GM18502 (cell line): ENCODE measurements at regions not wholly inside any gene's neighbourhood (a gene's known extent, or its start where the extent isn't known, plus 50 kb on each side); places are given as distances from the start of the nearest gene placed in this dataset.

Experiments
- ATAC-seq: cut with Tn5 transposase; IDR thresholded peaks from one replicate; pipeline ENCODE4 v1.9.1; 2021; ENCODE audit warnings: mild to moderate bottlenecking; ENCODE audit not compliant: unreplicated experiment, poor library complexity

GRCh38 chr2:14817848-14818247 lies 185.3 kb downstream of the LRATD1 start:
- ATAC-seq = no peak

- ATAC-seq = no peak
Observed at GRCh38 chr2:14826518-14826917, 194.0 kb downstream of the LRATD1 start.

DNA sequence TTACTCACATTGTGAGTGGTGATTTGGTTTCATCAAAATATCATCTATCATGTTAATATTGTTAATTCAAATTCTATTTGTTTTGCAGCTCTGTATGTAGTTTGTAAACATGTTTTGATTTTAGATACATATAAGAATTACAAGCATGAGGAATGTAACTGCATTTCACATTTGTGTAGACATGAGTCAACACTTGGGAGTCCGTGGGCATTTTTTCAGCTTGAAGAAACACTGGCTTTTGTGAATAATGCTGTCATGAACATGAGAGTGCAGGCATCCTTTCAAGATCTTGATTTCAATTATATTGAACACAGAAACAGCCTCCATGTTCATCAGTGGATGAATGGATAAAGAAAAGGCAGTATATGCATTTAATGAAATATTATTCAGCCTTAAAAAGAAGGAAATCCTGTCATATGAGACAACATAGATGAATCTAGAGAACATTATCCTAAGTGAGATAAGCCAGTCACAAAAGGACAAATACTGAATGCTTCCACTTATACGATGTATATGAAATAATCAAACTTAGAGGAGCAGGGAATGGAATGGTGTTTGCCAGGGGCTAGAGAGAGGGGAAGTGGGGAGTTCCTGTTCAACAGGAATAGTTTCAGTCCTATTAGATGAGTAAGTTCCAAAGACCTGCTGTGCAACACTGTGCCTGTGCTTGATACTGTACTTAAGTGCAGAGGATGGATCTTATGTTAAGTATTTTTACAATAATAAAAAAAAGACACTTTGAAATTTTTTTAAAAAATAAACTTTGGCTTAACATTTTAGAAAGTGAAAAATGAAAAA lies 194.9 kb downstream of the LRATD1 start:
- ATAC-seq = no peak

GRCh38 chr2:14828223-14828622 lies 195.7 kb downstream of the LRATD1 start:
- no peak for ATAC-seq

DNA sequence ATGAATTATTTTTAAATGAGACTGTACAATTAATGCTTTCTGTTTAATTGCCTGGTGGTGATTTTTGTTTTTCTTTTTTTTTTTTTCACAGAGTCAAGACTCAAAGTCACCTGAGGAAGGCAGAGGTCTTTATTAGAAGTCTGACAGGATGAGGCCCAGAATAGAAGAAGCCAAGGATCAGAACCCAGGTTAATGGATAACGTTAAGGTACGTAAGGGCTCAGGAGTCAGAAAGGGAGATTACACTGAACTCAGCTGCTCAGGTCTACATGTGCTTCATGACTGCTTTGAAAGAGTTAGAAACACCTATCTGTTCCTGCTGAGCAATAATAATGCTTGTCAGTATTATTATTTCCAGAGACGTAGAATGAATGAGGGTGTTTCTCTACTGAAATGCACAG lies 196.5 kb downstream of the LRATD1 start:
- no peak for ATAC-seq

DNA sequence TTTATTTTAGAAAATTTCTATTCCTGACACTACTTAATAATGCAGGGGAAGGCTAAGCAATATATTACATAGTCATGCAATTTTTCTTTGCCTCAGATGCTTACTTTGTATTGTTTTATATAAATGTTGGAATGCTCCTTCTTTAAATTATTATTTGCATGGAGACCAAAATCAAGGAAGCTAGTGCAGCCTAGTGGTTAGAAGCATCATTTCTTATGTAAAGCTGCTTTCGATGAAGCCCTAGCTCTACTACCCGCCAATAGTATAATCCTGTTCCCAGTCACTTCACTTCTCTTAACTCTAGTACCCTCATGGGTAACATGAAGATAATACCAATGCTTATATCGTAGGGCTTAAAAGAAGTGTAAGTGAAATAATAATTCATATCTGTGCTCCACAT lies 198.9 kb downstream of the LRATD1 start:
- ATAC-seq = no peak

GRCh38 chr2:14843507-14844204 lies 211.1 kb downstream of the LRATD1 start:
- ATAC-seq = no peak

DNA sequence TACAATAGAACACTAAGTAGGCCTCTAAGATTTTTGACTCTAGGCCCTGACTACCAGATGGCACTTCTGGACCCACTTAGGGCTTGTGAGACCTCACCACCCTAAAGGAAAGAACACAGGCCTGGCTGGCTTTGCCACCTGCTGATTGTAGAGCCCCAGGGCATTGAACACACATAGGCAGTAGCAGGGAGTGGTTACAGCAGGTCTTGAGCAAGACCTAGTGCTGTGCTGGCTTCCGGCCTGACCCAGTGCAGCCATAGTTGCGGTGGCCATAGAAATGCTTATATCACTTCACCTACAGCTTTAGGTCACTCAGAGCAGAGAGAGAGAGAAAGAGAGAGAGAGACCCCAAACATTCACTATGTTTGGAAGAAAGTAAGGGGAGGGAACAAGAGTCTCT lies 223.2 kb downstream of the LRATD1 start:
- ATAC-seq = no peak

GRCh38 chr2:14861181-14861580 lies 228.7 kb downstream of the LRATD1 start:
- no peak for ATAC-seq

DNA sequence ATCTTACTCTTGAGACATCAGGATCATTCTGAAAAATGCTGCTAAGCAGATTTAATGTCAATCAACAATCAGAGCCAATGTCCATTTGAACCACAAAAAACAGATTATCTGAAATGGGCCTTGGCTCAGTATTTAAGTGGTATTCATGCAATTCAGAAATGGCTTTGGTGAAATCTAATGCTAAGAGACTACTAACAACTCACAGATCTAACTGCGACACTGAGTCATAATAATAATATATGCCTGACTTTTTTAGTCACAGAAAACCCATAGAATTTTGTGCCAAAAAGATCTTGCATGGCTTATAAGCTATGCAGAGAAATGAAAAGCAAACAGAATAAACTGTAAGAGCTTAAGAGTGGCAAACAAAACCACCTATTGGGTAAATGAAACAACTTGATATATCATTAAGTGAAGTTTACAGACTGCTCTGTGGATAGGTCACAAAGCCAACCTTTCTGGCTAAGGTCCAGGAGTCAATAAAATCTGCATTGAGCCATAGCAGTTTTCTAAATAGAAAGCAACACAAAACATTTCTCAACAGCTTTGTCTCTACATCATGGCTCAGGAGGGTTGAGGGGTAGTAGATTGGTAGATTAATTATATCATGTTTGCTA lies 234.3 kb downstream of the LRATD1 start:
- ATAC-seq = no peak

DNA sequence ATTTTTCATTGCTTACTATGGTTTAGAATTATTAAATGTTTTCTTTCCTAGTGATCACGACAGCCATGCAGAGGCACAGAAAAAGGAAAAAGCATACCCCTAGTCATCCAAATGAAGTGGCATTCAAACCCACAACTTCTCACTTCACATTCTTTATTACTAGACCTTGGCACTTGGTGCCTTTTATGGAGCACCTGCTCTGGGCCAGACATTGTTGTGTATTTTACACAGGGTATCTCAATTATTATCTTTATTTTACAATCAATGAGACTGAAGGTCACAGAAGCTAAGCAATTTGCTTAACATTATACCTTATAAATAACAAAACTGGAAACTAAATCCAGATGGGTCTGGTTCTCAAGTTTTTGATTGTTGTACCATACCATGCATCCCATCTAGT lies 235.3 kb downstream of the LRATD1 start:
- no peak for ATAC-seq

DNA sequence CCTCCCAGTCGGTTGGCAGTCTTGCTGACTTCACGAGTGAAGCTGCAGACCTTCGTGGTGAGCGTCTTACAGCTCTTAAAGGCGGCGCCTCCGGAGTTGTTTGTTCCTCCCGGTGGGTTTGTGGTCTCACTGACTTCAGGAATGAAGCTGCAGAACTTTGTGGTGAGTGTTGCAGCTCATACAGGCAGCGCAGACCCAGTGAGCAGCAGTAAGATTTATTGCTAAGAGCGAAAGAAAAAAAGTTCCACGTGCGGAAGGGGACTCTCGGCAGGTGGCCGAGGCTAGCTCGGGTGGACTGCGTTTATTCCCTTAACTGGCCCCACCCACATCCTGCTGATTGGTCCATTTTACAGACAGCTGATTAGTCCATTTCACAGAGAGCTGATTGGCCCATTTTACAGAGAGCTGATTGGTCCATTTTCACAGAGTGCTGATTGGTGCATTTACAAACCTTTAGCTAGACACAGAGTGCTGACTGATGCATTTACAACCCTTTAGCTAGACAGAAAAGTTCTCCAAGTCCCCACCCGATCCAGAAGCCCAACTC lies 240.3 kb downstream of the LRATD1 start:
- ATAC-seq = no peak

DNA sequence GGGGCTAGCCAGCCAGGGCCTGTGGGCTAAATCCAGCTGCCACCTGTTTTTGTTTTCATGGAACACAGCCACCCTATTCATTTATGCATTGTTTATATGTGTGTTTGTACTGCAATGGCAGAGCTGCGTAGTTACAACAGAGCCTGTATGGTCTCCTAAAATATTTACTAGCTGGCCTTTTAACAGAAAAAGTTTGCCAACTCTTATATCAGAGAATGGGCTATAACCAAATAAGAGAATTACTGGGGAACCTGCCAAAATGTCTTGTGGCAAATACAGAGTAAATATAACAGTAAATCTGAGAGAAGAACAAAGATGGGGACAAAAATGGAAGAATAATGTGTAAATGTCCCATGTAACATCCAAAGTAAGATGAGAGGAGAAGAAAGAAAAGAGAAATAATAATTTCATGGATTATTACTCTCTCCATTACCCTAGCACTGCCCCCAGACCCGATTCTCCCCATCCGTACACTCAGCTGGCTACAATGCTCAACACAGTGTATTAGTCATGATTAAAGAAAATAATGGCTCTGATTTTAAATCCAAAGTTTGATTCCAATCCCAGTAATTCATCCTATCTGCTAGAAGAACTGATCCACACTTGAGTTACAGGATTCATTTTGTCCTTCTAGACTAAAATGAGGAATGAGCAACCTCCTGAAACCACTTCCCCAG lies 249.3 kb downstream of the LRATD1 start:
- ATAC-seq = no peak

GRCh38 chr2:14884651-14885050 lies 252.1 kb downstream of the LRATD1 start:
- no peak for ATAC-seq

DNA sequence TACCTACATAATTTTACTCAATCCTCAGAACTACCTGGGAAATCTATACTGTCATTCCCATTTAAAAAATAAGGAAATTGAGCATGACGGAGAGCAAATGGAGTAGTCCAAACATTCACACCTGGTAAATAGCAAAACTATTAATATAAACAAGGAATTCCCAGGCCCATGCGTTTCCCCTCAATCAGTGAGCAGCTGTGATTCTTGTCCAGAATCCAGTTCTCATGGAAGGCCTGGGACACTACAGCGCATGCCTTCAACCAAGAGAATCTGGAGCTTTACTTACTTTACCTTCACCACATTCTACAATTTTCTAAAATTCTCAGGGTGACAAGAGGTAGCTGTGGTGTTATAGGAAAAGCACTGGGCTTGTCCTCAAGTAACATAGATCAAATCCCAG lies 259.0 kb downstream of the LRATD1 start:
- ATAC-seq = no peak

DNA sequence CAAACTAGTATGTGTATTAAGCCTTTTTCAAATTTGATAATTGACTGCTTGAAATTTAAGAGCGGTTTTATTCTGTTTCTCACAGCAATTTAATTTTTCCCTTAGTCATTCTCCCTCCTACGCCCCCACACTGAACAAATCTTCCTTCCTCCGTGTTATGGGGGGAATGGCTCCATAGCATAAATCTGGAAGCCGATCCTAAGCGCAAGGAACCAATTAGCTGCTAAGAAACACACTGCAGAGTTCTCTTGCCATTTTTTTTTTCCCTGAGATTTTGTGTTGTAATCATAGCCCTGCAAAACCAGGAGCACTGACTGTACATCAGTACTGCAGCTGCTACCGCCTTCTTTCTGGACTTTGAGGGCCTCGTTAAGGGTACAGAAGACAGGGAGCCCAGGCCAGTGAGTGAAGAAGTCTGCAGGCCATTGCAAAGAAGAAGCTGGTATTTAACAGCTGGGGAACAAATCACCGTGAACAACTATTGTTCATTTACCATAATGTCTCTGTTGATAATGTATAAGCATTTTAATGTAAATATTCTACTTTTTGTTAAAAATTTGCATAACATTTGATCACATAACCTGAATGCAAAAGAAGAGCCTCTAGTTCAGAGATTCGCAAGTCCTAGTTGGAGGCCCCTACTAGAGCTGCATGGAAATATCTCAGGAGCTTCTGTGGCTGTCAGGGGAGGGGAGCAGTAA lies 264.0 kb downstream of the LRATD1 start:
- no peak for ATAC-seq

- ATAC-seq = no peak
Observed at GRCh38 chr2:14899621-14900414, 267.3 kb downstream of the LRATD1 start.

- ATAC-seq = no peak
Observed at GRCh38 chr2:14901737-14902136, 269.2 kb downstream of the LRATD1 start.

DNA sequence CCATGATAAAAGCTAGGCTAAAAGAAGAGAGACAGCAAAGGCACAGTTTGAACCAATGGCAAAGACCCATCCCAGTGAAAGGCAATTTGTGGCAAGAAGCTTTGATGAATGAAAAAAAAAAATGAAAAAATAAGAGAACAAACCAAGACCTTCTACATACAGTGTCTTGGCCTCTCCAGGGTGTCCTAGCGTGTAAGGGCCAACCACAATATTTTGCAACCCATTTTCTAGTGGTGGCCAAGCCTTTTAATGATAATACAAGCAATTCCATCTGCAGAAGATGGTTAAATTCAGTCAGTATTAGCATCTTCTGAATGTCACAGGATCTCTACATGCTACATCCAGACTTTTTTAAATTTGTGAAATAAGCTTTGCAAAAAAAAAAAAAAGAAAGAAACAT lies 270.4 kb downstream of the LRATD1 start:
- no peak for ATAC-seq
